Activated CD4-positive, alpha-beta T cell treated with anti-CD3 and anti-CD28 coated beads, Interleukin-2, amount 10 ng/mL, durations not matched to agents 24 days and 14 days (primary cell): ENCODE measurements at regions not wholly inside any gene's neighbourhood (a gene's known extent, or its start where the extent isn't known, plus 50 kb on each side); places are given as distances from the start of the nearest gene placed in this dataset.

Experiments used
- DNase-seq: peaks from one replicate; pipeline ENCODE4 v3.0.0; 2022
- H3K27ac Mint-ChIP-seq: one replicate; pipeline ENCODE4 v1.8.0; 2022; ENCODE audit warnings: mild to moderate bottlenecking, mixed read lengths
- H3K27me3 Mint-ChIP-seq: one replicate; pipeline ENCODE4 v1.8.0; 2022; ENCODE audit warnings: mixed read lengths
- H3K36me3 Mint-ChIP-seq: one replicate; pipeline ENCODE4 v1.8.0; 2022; ENCODE audit warnings: low read depth, mild to moderate bottlenecking, mixed read lengths
- H3K4me1 Mint-ChIP-seq: one replicate; pipeline ENCODE4 v1.8.0; 2021; ENCODE audit warnings: mixed read lengths
- H3K4me3 Mint-ChIP-seq: one replicate; pipeline ENCODE4 v1.8.0; 2022; ENCODE audit warnings: mild to moderate bottlenecking, moderate library complexity, mixed read lengths
- H3K9me3 Mint-ChIP-seq: one replicate; pipeline ENCODE4 v1.8.0; 2021; ENCODE audit warnings: mixed read lengths
- intact Hi-C: fragments of 100-400 bp; cut with micrococcal nuclease; formaldehyde crosslinking; loops from one replicate; pipeline ENCODE4 v1.15.1; 2023

GRCh38 chr22:22997262-22997898 lies 72.9 kb upstream of the GNAZ start:
- peaks cover 26% of the 10 kb centered on the region for H3K9me3 Mint-ChIP-seq
- no peak for DNase-seq
- H3K4me1 Mint-ChIP-seq: no peaks in the 10 kb centered on the region
- H3K4me3 Mint-ChIP-seq: no peak overlapping the region
- intact Hi-C loops: no loop called here
- no peak overlapping the region for H3K27ac Mint-ChIP-seq
- H3K36me3 Mint-ChIP-seq: no peaks in the 10 kb centered on the region
- H3K27me3 Mint-ChIP-seq: peaks cover 41% of the 10 kb centered on the region

GRCh38 chr22:22997988-22998387 lies 72.3 kb upstream of the GNAZ start:
- peaks cover 44% of the 10 kb centered on the region for H3K27me3 Mint-ChIP-seq
- no peaks in the 10 kb centered on the region for H3K36me3 Mint-ChIP-seq

GRCh38 chr22:22999523-22999922 lies 70.8 kb upstream of the GNAZ start:
- intact Hi-C loops: no loop called here
- no peak overlapping the region for H3K27ac Mint-ChIP-seq
- peaks cover 53% of the 10 kb centered on the region for H3K27me3 Mint-ChIP-seq

More at GRCh38 chr22:22997988-22998387, 72.3 kb upstream of the GNAZ start:
- intact Hi-C loops: no loop called here
- no peak for DNase-seq
- Mint-ChIP-seq H3K4me3 (no peak overlapping the region), H3K27ac (no peak overlapping the region), H3K4me1 (no peaks in the 10 kb centered on the region), H3K9me3 (peaks cover 26% of the 10 kb centered on the region)

GRCh38 chr22:23000657-23001347 lies 69.5 kb upstream of the GNAZ start:
- H3K4me1 Mint-ChIP-seq: no peaks in the 10 kb centered on the region
- intact Hi-C loops: no loop called here
- DNase-seq: no peak
- H3K36me3 Mint-ChIP-seq: no peaks in the 10 kb centered on the region
- peaks cover 21% of the 10 kb centered on the region for H3K9me3 Mint-ChIP-seq
- H3K27me3 Mint-ChIP-seq: peaks cover 57% of the 10 kb centered on the region
- no peak overlapping the region for H3K27ac Mint-ChIP-seq
- H3K4me3 Mint-ChIP-seq: no peak overlapping the region

More at GRCh38 chr22:22999523-22999922, 70.8 kb upstream of the GNAZ start:
- DNase-seq: no peak
- Mint-ChIP-seq H3K4me3 (no peak overlapping the region), H3K36me3 (no peaks in the 10 kb centered on the region), H3K4me1 (no peaks in the 10 kb centered on the region), H3K9me3 (peaks cover 26% of the 10 kb centered on the region)

- no peak for DNase-seq
- H3K27me3 Mint-ChIP-seq: peaks cover 61% of the 10 kb centered on the region
- no peaks in the 10 kb centered on the region for H3K36me3 Mint-ChIP-seq
- H3K4me3 Mint-ChIP-seq: no peak overlapping the region
- H3K27ac Mint-ChIP-seq: no peak overlapping the region
- H3K4me1 Mint-ChIP-seq: no peaks in the 10 kb centered on the region
- intact Hi-C loops: no loop called here
- H3K9me3 Mint-ChIP-seq: peaks cover 20% of the 10 kb centered on the region
These were observed 68.9 kb upstream of the GNAZ start for GRCh38 chr22:23001463-23001862.

- DNase-seq: no peak
- no peak overlapping the region for H3K27ac Mint-ChIP-seq
- intact Hi-C loops: no loop called here
- H3K27me3 Mint-ChIP-seq: peaks cover 60% of the 10 kb centered on the region
- H3K36me3 Mint-ChIP-seq: no peaks in the 10 kb centered on the region
- no peak overlapping the region for H3K4me3 Mint-ChIP-seq
- peaks cover 11% of the 10 kb centered on the region for H3K9me3 Mint-ChIP-seq
- no peaks in the 10 kb centered on the region for H3K4me1 Mint-ChIP-seq
These were observed 67.6 kb upstream of the GNAZ start for GRCh38 chr22:23002612-23003180.

- no peak for DNase-seq
- Mint-ChIP-seq H3K4me3 (no peak overlapping the region), H3K27me3 (peaks cover 62% of the 10 kb centered on the region), H3K9me3 (no peaks in the 10 kb centered on the region), H3K36me3 (no peaks in the 10 kb centered on the region), H3K4me1 (peaks cover 16% of the 10 kb centered on the region), H3K27ac (no peak overlapping the region)
- intact Hi-C loops: no loop called here
These were observed 62.5 kb upstream of the GNAZ start for GRCh38 chr22:23007823-23008222.

GRCh38 chr22:23008896-23009295 lies 61.4 kb upstream of the GNAZ start:
- Mint-ChIP-seq H3K4me3 (no peak overlapping the region), H3K4me1 (peaks cover 16% of the 10 kb centered on the region), H3K9me3 (no peaks in the 10 kb centered on the region), H3K27me3 (peaks cover 54% of the 10 kb centered on the region), H3K36me3 (no peaks in the 10 kb centered on the region), H3K27ac (no peak overlapping the region)
- no peak for DNase-seq
- intact Hi-C loops: no loop called here
